GM10266 (cell line): ENCODE measurements at regions not wholly inside any gene's neighbourhood (a gene's known extent, or its start where the extent isn't known, plus 50 kb on each side); places are given as distances from the start of the nearest gene placed in this dataset.

Experiments used
- DNase-seq: peaks from one replicate; pipeline ENCODE4 v3.0.0; 2012; ENCODE audit errors: extremely low spot score
- TF ChIP-seq, protein P1 (sequence below): IDR thresholded peaks from 2 replicates; pipeline ENCODE4 v1.5.1; 2012; ENCODE audit warnings: mild to moderate bottlenecking, low read depth; ENCODE audit not compliant: control insufficient read depth, insufficient read depth; ENCODE audit errors: missing control alignments

DNA sequence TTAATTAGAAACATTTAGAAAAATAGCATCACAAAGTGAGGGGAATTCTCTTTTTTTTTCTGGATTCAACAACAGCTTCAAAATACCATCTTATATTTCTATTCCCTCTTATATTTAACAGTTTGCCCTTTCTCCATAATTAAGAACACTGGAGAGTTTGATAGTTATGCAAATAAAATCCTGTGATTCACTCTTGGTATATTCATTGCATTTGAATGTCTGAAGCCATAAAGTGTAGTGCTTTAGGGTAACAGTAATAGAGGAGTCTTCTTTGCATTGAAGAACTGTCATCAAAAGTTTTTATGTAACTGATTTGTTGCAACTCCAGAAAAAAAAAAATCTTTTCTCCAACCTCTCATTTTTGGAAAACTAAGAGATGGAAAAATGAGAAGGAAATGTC, 352.0 kb upstream of the GALNTL6 start:
- DNase-seq = no peak
- TF ChIP-seq, protein P1, sequence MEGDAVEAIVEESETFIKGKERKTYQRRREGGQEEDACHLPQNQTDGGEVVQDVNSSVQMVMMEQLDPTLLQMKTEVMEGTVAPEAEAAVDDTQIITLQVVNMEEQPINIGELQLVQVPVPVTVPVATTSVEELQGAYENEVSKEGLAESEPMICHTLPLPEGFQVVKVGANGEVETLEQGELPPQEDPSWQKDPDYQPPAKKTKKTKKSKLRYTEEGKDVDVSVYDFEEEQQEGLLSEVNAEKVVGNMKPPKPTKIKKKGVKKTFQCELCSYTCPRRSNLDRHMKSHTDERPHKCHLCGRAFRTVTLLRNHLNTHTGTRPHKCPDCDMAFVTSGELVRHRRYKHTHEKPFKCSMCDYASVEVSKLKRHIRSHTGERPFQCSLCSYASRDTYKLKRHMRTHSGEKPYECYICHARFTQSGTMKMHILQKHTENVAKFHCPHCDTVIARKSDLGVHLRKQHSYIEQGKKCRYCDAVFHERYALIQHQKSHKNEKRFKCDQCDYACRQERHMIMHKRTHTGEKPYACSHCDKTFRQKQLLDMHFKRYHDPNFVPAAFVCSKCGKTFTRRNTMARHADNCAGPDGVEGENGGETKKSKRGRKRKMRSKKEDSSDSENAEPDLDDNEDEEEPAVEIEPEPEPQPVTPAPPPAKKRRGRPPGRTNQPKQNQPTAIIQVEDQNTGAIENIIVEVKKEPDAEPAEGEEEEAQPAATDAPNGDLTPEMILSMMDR = no peak

DNA sequence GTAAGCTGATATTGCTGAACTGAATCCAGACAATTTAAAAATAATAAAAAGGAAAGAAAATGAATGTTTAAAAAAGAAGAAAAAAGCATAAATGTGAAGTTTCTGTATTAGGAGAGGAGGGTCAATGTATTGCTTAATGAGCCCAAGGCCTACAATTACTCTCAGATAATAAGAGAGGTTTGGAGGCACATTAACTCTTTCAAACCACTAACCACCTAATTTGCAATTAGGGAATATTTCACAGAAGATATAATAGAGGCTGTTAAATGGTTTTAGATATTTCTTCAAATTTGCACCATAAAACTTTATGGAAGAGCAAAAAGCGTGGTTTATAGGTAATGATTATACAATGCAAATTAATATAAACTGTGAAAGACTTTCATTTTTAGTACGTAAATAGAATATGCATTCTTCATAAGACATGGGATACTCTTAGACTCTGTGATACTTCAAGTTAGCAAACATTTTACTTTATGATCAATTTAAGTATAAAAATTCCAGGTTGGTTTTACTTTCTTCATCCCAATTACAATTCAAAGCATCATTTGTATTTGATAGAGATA, 364.2 kb upstream of the GALNTL6 start:
- DNase-seq = no peak
- TF ChIP-seq, protein P1 = no peak

DNA sequence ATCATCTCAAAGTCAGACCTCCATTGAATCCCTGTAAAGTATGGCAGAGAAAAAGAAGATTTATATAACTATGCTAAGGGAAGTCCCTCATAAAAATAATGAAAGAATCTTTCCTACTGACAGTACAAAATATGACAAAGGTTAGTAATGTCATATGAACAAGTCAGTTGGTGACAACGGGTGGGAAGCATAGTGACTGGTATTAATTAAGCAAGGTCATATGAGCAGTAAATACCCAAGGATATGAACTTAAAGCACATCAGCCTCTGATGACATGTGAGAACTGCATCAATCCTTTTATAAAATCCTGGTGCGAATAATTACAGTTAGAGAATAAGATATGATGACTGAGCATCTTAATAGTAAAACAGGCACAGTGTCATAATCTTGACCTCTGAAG, 364.8 kb upstream of the GALNTL6 start:
- TF ChIP-seq, protein P1 = no peak
- no peak for DNase-seq

DNA sequence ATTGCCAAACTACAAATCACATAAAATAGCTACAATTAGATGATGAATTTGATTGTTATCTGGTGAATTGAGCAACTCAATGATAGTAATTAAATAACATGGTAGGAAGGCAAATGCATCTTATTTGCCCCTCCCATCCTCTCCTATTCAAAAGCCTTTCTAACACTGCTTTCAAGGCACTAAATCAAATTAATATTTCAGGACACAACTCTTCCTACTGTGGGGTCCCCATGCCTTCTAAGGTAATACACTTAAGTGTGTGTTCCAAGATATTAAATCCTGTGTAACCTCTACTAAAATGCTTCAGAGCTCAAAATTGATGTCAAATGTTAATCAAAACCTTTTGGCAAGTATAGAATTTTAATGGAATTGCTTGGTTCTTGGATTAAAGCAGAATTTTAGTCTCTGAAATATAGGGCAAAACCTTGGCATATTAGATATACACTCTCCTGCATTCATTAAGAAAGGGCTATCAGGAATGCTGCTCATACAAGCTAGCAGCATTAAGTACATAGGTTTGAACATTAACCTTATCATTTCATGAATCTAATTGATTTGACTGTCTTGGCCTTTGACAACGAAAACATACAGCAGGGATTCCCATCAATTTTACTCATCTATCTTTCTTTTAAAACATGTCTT, 371.8 kb upstream of the GALNTL6 start:
- TF ChIP-seq, protein P1 = no peak
- no peak for DNase-seq

DNA sequence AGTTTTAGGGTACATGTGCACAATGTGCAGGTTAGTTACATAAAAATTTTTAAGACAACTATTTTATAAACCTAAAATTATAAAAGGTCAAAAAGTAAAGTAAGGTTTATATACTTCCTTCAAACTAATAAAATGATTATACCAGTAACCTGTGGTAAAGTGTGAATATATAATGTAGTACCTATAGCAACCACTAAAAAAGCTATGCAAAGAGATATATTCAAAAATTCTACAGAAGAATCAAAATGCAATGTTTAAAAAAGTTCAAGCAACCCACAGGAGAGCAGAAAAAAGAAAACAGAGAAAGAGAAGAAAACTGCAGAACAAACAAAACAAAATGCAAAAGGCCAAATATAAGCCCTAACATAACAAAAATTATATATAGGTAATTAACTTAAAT, 379.5 kb upstream of the GALNTL6 start:
- no peak for DNase-seq
- TF ChIP-seq, protein P1 = no peak

DNA sequence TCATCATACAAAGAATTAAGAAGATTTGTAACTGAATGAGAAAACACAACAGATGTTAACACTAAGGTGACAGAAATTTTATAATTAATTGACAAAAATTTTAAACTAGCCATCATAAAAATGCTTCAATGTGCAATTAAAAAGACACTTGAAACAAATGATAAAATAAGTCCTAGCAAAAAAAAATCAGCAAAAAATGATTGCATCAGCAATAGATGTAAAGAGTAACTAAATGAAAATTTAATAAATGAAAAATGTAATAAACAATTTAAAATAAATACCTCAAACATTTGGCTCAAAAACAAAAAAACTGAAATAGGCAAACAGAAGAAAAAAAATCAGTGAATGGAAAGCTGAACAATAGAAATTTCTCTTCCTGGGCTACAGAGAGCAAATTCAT, 380.7 kb upstream of the GALNTL6 start:
- no peak for DNase-seq
- TF ChIP-seq, protein P1 = no peak

DNA sequence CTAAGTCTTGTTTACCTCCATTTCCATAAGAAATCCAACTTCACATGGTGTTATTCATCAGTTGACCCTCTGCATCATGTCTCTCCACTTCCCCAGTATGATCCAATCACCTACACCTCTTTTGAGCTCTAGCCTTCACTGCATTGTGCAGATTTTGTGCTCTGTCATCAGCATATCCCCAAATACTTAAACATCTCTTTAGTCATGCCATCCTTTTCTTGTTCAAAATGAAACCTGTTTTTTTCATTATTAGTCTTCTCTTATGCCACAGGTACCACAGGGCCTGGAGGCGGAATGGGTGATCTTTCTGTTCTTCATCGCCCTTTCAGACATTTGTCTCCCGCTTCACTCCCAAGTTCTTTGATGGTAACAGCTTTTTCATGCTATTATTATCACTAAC, 382.7 kb upstream of the GALNTL6 start:
- DNase-seq = no peak
- TF ChIP-seq, protein P1 = no peak
